Upper lobe of left lung (tissue), 4 donors: ENCODE measurements at regions not wholly inside any gene's neighbourhood (a gene's known extent, or its start where the extent isn't known, plus 50 kb on each side); places are given as distances from the start of the nearest gene placed in this dataset.

Experiments
- EP300 ChIP-seq, 4 donors: sonication (generic); formaldehyde crosslinking; IDR thresholded peaks; one replicate each; pipeline ENCODE4 v1.5.1; 2017; ENCODE audit warnings: antibody characterized with exemption in 4 of 4, control low read depth in 2 of 4
- TF ChIP-seq, protein P1 (sequence below), 6 experiments: fragments of 450-650 bp in 4 of 6; fragments of 200-600 bp in 2 of 6; sonication (generic) in 2 of 6; IDR thresholded peaks; one replicate each; pipeline ENCODE4 v1.5.1; 2016 to 2019; ENCODE audit warnings: antibody characterized with exemption in 6 of 6

DNA sequence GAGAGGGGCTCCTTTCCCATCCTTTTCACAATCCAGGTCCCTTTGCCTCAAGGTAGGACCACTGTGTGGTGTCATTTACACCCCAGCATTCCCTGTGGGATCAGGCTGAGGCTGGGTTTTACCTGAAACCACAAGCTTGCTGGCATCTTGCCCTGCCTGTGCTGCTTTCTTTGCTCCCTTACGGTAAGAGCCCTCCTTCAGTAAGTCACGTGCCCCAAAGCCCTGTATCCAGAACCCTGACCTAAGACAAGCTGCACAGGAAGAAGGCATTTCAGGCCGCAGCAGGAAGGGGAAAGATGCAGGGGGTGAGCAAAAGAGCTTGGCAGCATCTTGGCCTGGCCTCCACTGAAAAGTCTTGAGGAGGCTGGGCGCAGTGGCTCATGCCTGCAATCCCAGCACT, 58.4 kb downstream of the KLHDC7A start:
- TF ChIP-seq EP300 (IDR thresholded peaks at IDR 0.05) = no peak
- TF ChIP-seq, protein P1, sequence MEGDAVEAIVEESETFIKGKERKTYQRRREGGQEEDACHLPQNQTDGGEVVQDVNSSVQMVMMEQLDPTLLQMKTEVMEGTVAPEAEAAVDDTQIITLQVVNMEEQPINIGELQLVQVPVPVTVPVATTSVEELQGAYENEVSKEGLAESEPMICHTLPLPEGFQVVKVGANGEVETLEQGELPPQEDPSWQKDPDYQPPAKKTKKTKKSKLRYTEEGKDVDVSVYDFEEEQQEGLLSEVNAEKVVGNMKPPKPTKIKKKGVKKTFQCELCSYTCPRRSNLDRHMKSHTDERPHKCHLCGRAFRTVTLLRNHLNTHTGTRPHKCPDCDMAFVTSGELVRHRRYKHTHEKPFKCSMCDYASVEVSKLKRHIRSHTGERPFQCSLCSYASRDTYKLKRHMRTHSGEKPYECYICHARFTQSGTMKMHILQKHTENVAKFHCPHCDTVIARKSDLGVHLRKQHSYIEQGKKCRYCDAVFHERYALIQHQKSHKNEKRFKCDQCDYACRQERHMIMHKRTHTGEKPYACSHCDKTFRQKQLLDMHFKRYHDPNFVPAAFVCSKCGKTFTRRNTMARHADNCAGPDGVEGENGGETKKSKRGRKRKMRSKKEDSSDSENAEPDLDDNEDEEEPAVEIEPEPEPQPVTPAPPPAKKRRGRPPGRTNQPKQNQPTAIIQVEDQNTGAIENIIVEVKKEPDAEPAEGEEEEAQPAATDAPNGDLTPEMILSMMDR (IDR thresholded peaks at IDR 0.05) = no peak
